ENCODE measurements at regions not wholly inside any gene's neighbourhood (a gene's known extent, or its start where the extent isn't known, plus 50 kb on each side); places are given as distances from the start of the nearest gene placed in this dataset.
"Not testable (repeated sequence)": the region's sequence is repeated elsewhere in the genome, so short reads cannot be mapped to it uniquely, and the experiment has no call there.

GRCh38 chr5:19047277-19047676, 940.7 kb downstream of the CDH18 start:
- no peak for ATAC-seq
- no peak overlapping the region for H3K4me3 Mint-ChIP-seq
- H3K9me3 Mint-ChIP-seq: peaks cover 7% of the 10 kb centered on the region
- no peaks in the 10 kb centered on the region for H3K36me3 Mint-ChIP-seq (ENCODE audit: low read depth)
- no peak for DNase-seq
- H3K27ac Mint-ChIP-seq: no peak overlapping the region
- H3K27me3 Mint-ChIP-seq: no peaks in the 10 kb centered on the region
- no peaks in the 10 kb centered on the region for H3K4me1 Mint-ChIP-seq

- no peak overlapping the region for H3K27ac Mint-ChIP-seq
- H3K9me3 Mint-ChIP-seq: peaks cover 5% of the 10 kb centered on the region
Measured at GRCh38 chr5:19048726-19049125, 939.3 kb downstream of the CDH18 start.

DNA sequence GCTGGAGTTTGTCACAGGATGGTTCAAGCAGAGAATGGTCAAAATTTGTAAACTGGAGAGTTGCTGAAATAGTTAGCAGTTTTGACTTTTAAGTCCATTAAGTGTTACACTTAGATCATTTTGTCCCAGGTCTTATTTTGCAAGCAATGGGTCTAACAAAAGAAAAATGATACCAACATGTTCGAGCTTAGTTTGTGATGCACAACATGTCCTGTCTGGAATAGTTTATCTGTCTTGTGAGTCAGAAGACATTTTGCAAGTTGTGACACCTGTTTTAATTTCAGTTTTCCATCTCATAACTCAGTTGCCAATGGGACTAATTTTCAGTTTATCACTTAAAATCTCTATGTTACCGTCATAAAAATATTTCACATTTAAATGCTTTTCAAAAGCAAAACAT, 929.8 kb downstream of the CDH18 start:
- Mint-ChIP-seq H3K4me3 (no peak overlapping the region), H3K9me3 (peaks cover 23% of the 10 kb centered on the region), H3K27me3 (no peaks in the 10 kb centered on the region), H3K36me3 (ENCODE audit: low read depth) (no peaks in the 10 kb centered on the region), H3K27ac (no peak overlapping the region), H3K4me1 (no peaks in the 10 kb centered on the region)
- DNase-seq: no peak
- ATAC-seq: no peak

More at GRCh38 chr5:19048726-19049125, 939.3 kb downstream of the CDH18 start:
- Mint-ChIP-seq H3K27me3 (no peaks in the 10 kb centered on the region), H3K4me3 (no peak overlapping the region), H3K36me3 (ENCODE audit: low read depth) (no peaks in the 10 kb centered on the region), H3K4me1 (no peaks in the 10 kb centered on the region)
- DNase-seq: no peak
- no peak for ATAC-seq

DNA sequence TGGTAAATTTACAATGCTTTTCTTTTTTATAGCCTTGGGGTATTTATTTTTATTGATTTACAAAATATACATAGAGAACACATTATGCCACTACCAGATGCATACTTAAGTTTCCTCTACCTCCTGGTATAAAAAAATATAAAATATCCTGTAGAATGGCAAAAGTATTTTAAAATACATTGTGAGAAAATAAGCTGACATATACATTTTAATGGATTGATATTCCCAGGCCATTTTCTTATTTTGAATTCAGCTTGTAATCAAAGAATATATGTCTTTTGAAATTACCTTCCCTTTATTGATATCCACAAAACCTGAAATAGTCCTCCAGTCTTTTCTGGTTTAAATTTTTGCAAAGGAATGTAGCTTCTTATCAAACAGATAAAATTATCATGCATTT, 923.9 kb downstream of the CDH18 start:
- H3K27ac Mint-ChIP-seq: no peak overlapping the region
- no peak for ATAC-seq
- no peaks in the 10 kb centered on the region for H3K27me3 Mint-ChIP-seq

DNA sequence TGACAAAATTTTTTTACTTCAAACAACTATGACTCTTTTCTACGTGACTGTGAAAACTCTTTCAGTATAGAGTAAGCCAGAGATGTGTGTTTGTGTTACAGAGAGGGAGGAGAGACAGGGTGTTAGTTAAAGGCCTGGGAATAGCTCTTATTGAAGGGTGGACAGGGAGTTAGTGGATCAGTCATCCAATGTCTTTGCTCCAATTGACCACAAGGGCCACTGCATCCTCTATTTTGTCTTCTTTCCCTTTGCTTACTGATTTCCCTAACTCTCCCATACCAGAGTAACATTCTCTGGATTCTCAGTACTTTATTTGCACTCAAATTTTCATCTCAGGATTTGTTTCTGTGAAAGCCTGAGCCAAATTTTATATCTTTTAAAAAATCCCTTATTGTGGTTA, 920.3 kb downstream of the CDH18 start:
- DNase-seq (no peak), ATAC-seq (no peak)
- Mint-ChIP-seq H3K9me3 (peaks cover 3% of the 10 kb centered on the region), H3K4me3 (no peak overlapping the region), H3K27me3 (no peaks in the 10 kb centered on the region), H3K27ac (no peak overlapping the region), H3K4me1 (no peaks in the 10 kb centered on the region), H3K36me3 (ENCODE audit: low read depth) (no peaks in the 10 kb centered on the region)

More for the DNA sequence above, 923.9 kb downstream of the CDH18 start:
- H3K4me3 Mint-ChIP-seq: no peak overlapping the region
- H3K4me1 Mint-ChIP-seq: no peaks in the 10 kb centered on the region
- peaks cover 13% of the 10 kb centered on the region for H3K9me3 Mint-ChIP-seq
- H3K36me3 Mint-ChIP-seq (ENCODE audit: low read depth): no peaks in the 10 kb centered on the region
- DNase-seq: no peak

DNA sequence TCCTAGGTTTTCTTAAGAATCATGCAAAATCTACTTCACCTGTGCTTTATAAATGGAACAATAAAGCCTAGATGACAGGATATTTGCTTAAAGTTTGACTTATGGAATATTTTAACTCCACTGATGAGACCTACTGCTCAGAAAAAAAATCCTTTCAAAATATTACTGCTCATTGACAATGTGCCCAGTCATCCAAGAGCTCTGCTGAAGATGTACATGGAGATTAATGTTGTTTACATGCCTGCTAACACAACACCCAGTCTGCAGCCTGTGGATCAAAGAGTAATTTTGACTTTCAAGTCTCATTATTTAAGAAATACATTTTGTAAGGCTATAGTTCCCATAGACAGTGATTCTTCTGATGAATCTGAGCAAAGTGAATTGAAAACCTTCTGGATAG, 889.6 kb downstream of the CDH18 start:
- Mint-ChIP-seq H3K9me3 (peaks cover 5% of the 10 kb centered on the region), H3K27ac (no peak overlapping the region), H3K27me3 (no peaks in the 10 kb centered on the region), H3K36me3 (ENCODE audit: low read depth) (no peaks in the 10 kb centered on the region), H3K4me1 (no peaks in the 10 kb centered on the region), H3K4me3 (no peak overlapping the region)
- no peak for ATAC-seq
- no peak for DNase-seq

DNA sequence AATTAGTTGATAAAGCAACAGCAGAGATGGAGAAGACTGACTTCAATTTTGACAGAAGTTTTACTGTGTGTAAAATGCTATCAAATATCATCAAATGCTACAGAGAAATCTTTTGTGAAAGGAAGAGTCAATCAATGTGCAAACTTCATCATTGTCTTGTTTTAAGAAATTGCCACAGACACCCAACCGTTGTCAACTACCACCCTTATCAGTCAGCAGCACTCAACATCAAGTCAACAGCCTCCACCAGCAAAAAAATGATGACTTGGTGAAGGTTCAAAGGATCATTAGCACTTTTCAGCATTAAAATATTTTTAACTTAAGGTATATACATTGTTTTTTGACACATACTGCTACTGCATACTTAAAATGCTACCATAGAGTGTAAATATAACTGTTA, 888.8 kb downstream of the CDH18 start:
- H3K4me3 Mint-ChIP-seq: no peak overlapping the region
- no peak overlapping the region for H3K27ac Mint-ChIP-seq
- ATAC-seq (no peak), DNase-seq (no peak)
- H3K9me3 Mint-ChIP-seq: peaks cover 6% of the 10 kb centered on the region
- no peaks in the 10 kb centered on the region for H3K36me3 Mint-ChIP-seq (ENCODE audit: low read depth)
- H3K4me1 Mint-ChIP-seq: no peaks in the 10 kb centered on the region
- H3K27me3 Mint-ChIP-seq: no peaks in the 10 kb centered on the region

GRCh38 chr5:19104948-19105347, 883.1 kb downstream of the CDH18 start:
- DNase-seq: no peak
- Mint-ChIP-seq H3K9me3 (peaks cover 11% of the 10 kb centered on the region), H3K27me3 (no peaks in the 10 kb centered on the region), H3K27ac (no peak overlapping the region), H3K36me3 (ENCODE audit: low read depth) (no peaks in the 10 kb centered on the region), H3K4me1 (no peaks in the 10 kb centered on the region), H3K4me3 (no peak overlapping the region)
- ATAC-seq: no peak

DNA sequence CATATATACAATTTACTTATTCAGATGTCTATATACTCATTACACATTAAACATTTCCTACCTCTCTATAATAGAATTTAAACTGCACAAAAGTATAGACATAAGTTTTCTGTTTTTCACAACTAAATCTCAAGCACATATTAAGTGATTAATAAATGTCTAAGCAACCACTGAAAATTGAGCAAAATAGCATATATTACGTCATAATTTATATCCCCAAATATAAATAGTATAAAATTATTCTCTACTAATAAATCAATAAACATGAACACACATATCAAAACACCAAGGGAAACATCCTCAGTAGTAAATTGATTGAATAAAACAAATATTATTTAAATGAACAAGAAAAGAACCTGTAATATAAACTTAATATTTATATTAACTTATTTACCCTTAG, 865.1 kb downstream of the CDH18 start:
- ATAC-seq (no peak), DNase-seq (no peak)
- Mint-ChIP-seq H3K4me1 (no peaks in the 10 kb centered on the region), H3K27me3 (no peaks in the 10 kb centered on the region), H3K36me3 (ENCODE audit: low read depth) (no peaks in the 10 kb centered on the region), H3K9me3 (peaks cover 3% of the 10 kb centered on the region), H3K4me3 (no peak overlapping the region), H3K27ac (no peak overlapping the region)

- Mint-ChIP-seq H3K36me3 (ENCODE audit: low read depth) (no peaks in the 10 kb centered on the region), H3K4me3 (no peak overlapping the region), H3K4me1 (no peaks in the 10 kb centered on the region), H3K27me3 (no peaks in the 10 kb centered on the region), H3K9me3 (peaks cover 9% of the 10 kb centered on the region), H3K27ac (no peak overlapping the region)
- no peak for ATAC-seq
- no peak for DNase-seq
Measured at GRCh38 chr5:19125956-19126713, 861.9 kb downstream of the CDH18 start.

GRCh38 chr5:19140276-19140675, 847.7 kb downstream of the CDH18 start:
- H3K27ac Mint-ChIP-seq: no peak overlapping the region
- H3K27me3 Mint-ChIP-seq: no peaks in the 10 kb centered on the region
- ATAC-seq: no peak
- no peak for DNase-seq
- no peak overlapping the region for H3K4me3 Mint-ChIP-seq
- H3K9me3 Mint-ChIP-seq: peaks cover 17% of the 10 kb centered on the region
- H3K36me3 Mint-ChIP-seq (ENCODE audit: low read depth): no peaks in the 10 kb centered on the region
- no peaks in the 10 kb centered on the region for H3K4me1 Mint-ChIP-seq

GRCh38 chr5:19141937-19142524, 846.0 kb downstream of the CDH18 start:
- H3K36me3 Mint-ChIP-seq (ENCODE audit: low read depth); DNase-seq; ATAC-seq; H3K4me1 Mint-ChIP-seq; H3K27me3 Mint-ChIP-seq; H3K4me3 Mint-ChIP-seq; H3K27ac Mint-ChIP-seq: not testable (repeated sequence)
- H3K9me3 Mint-ChIP-seq: peaks cover 15% of the 10 kb centered on the region

DNA sequence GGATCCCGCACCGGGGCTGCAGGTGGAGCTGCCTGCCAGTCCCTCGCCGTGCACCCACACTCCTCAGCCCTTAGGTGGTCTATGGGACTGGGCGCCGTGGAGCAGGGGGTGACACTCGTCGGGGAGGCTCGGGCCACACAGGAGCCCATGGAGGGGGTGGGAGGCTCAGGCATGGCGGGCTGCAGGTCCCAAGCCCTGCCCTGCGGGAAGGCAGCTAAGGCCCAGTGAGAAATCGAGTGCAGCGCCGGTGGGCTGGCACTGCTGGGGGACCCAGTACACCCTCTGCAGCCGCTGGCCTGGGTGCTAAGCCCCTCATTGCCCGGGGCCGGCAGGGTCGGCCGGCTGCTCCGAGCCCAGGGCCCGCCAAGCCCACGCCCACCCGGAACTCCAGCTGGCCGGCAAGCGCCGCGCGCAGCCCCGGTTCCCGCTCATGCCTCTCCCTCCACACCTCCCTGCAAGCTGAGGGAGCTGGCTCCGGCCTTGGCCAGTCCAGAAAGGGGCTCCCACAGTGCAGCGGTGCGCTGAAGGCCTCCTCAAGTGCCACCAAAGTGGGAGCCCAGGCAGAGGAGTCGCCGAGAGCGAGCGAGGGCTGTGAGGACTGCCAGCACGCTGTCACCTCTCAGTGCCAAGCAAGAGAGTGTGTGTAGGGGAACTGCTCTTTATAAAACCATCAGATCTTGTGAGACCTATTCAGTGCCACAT, 845.1 kb downstream of the CDH18 start:
- H3K4me1 Mint-ChIP-seq; H3K27me3 Mint-ChIP-seq; H3K36me3 Mint-ChIP-seq (ENCODE audit: low read depth); DNase-seq; H3K4me3 Mint-ChIP-seq; ATAC-seq; H3K27ac Mint-ChIP-seq: not testable (repeated sequence)
- H3K9me3 Mint-ChIP-seq: peaks cover 15% of the 10 kb centered on the region

DNA sequence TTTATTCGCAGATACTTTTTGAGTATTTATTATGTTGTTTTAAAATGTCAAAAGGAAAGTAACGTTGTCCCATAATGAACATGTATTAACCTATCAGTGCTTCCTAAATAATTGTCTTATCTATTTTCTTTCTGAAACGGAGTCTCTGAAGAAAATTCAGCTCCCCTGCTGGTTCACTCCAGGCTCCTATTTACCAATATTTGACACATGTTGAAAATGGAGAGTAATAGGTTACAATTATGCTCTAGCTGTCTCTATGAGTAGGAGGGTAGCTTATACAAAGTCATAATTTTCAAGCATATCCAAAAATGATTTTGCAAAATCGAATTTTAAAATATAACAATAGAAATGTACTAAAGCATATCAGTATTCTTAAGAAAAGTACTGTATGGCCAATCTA, 844.1 kb downstream of the CDH18 start:
- Mint-ChIP-seq H3K36me3 (ENCODE audit: low read depth) (no peaks in the 10 kb centered on the region), H3K27me3 (no peaks in the 10 kb centered on the region), H3K4me3 (no peak overlapping the region), H3K27ac (no peak overlapping the region), H3K9me3 (peaks cover 19% of the 10 kb centered on the region), H3K4me1 (no peaks in the 10 kb centered on the region)
- ATAC-seq (no peak), DNase-seq (no peak)

DNA sequence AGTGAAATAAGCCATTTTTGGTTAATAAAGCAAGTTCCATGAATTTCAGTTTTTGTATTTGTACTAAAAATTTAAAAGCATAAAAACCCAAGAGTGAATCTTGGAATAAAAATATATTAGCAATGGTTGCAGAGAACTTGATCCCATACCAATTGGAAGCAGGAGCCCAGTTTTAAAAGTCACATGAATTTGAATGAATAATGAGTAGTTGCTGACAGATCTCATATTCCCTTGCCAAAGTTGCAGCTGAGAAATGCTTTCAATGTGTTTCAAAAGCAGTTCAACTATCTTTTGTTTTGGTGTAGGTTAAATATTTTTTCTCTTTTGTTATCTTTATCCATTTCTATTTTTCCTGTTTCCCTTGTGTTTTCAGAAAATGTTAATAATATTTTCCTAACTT, 818.6 kb downstream of the CDH18 start:
- H3K4me3 Mint-ChIP-seq: no peak overlapping the region
- no peak for ATAC-seq

More for the DNA sequence above, 818.6 kb downstream of the CDH18 start:
- no peaks in the 10 kb centered on the region for H3K27me3 Mint-ChIP-seq
- no peaks in the 10 kb centered on the region for H3K36me3 Mint-ChIP-seq (ENCODE audit: low read depth)
- no peaks in the 10 kb centered on the region for H3K9me3 Mint-ChIP-seq
- H3K27ac Mint-ChIP-seq: no peak overlapping the region
- DNase-seq: no peak
- no peaks in the 10 kb centered on the region for H3K4me1 Mint-ChIP-seq

Measured in activated naive CD8-positive, alpha-beta T cell treated with anti-CD3 and anti-CD28 coated beads, Interleukin-2, amount 50 U/mL, for 24 hours (primary cell).